Astrocyte (in vitro differentiated cells and primary cell): ENCODE measurements at regions not wholly inside any gene's neighbourhood (a gene's known extent, or its start where the extent isn't known, plus 50 kb on each side); places are given as distances from the start of the nearest gene placed in this dataset.

Experiments
- EZH2 ChIP-seq: IDR thresholded peaks from 2 replicates; pipeline ENCODE4 v1.6.1; 2012; ENCODE audit warnings: mild to moderate bottlenecking, low read length, inconsistent platforms; ENCODE audit not compliant: insufficient read depth
- TF ChIP-seq, protein P1 (sequence below): IDR thresholded peaks from 2 replicates; pipeline ENCODE4 v1.5.1; 2011; ENCODE audit warnings: low read depth, mild to moderate bottlenecking, inconsistent platforms, low read length, moderate library complexity; ENCODE audit not compliant: insufficient read depth

DNA sequence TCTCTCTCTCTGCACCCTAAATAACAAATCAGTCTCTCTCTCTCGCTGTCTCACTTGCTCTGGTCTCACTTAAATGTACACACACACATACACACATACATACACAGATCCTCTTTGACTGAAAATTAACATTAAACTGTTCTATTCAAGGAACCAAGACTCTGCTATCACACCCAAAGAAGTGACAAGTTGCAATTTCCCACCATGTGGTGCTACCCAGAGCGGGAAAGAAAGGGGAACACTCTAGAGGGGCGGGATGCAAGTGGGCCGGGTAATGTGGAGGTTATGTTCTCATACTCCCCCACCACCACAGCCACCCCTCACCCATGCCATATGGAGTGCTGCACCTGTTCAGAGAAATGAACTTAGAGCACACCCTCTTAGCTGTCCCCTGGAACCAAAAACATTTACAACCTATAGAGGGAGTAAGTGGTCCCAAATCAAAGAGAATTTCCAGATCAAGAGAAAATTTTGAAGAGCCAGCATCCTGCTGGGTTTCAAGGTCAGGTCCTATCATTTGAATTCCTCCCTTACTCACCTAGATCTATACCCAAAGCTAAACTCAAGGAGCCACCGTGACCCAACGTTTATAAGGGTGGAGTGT is 319.4 kb downstream of the BRINP2 start:
- TF ChIP-seq, protein P1, sequence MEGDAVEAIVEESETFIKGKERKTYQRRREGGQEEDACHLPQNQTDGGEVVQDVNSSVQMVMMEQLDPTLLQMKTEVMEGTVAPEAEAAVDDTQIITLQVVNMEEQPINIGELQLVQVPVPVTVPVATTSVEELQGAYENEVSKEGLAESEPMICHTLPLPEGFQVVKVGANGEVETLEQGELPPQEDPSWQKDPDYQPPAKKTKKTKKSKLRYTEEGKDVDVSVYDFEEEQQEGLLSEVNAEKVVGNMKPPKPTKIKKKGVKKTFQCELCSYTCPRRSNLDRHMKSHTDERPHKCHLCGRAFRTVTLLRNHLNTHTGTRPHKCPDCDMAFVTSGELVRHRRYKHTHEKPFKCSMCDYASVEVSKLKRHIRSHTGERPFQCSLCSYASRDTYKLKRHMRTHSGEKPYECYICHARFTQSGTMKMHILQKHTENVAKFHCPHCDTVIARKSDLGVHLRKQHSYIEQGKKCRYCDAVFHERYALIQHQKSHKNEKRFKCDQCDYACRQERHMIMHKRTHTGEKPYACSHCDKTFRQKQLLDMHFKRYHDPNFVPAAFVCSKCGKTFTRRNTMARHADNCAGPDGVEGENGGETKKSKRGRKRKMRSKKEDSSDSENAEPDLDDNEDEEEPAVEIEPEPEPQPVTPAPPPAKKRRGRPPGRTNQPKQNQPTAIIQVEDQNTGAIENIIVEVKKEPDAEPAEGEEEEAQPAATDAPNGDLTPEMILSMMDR = no peak
- TF ChIP-seq EZH2 = no peak
